OCI-LY7 (cell line): ENCODE measurements at regions not wholly inside any gene's neighbourhood (a gene's known extent, or its start where the extent isn't known, plus 50 kb on each side); places are given as distances from the start of the nearest gene placed in this dataset.

Source experiments
- BruUV-seq: library from RNA; stranded (reverse); fragments of 400-500 nt; replicated peaks from 2 replicates; lab custom pipeline; 2021; lab: Mats Ljungman, UMichigan
- CTCF ChIA-PET: fragments of 300-600 bp; sonication (Branson Sonifier 250); formaldehyde crosslinking; loops from one replicate; lab custom pipeline; 2022; ENCODE audit warnings: antibody characterized with exemption; ENCODE audit not compliant: unreplicated experiment; lab: Charles Lee
- POLR2A ChIA-PET: fragments of 300-600 bp; sonication (Branson Sonifier 250); formaldehyde crosslinking; loops from one replicate; lab custom pipeline; 2022; ENCODE audit warnings: antibody characterized with exemption; lab: Charles Lee
- DNase-seq: peaks from one replicate; pipeline ENCODE4 v3.0.0-alpha.2; 2015; ENCODE audit warnings: low spot score
- H2AFZ ChIP-seq: fragments of 200-600 bp; sonication (generic), shearing (Covaris generic); 2 replicates; pipeline ENCODE4 v1.6.1; 2014; ENCODE audit warnings: mild to moderate bottlenecking, antibody characterized with exemption, low read length, moderate library complexity
- H3K27ac ChIP-seq: fragments of 200-600 bp; sonication (generic); 2 replicates; pipeline ENCODE4 v1.5.1; 2014; ENCODE audit warnings: mixed run types, low read depth, mild to moderate bottlenecking, moderate library complexity, low read length, inconsistent platforms; ENCODE audit not compliant: poor library complexity, severe bottlenecking
- H3K36me3 ChIP-seq: fragments of 200-600 bp; sonication (generic); 2 replicates; pipeline ENCODE4 v1.6.1; 2014; ENCODE audit warnings: mild to moderate bottlenecking, antibody characterized with exemption, low read length, moderate library complexity, mixed read lengths; ENCODE audit not compliant: insufficient read depth
- H3K4me1 ChIP-seq: fragments of 200-600 bp; sonication (generic); 2 replicates; pipeline ENCODE4 v1.5.1; 2014; ENCODE audit warnings: mild to moderate bottlenecking, low read length; ENCODE audit not compliant: insufficient read depth, poor library complexity, severe bottlenecking
- H3K4me2 ChIP-seq: fragments of 200-600 bp; sonication (generic); 2 replicates; pipeline ENCODE4 v1.6.1; 2014; ENCODE audit warnings: mild to moderate bottlenecking, low read length
- H3K4me3 ChIP-seq: fragments of 200-600 bp; sonication (generic); 2 replicates; pipeline ENCODE4 v1.5.1; 2014; ENCODE audit warnings: mild to moderate bottlenecking, low read depth, low read length; ENCODE audit not compliant: poor library complexity, severe bottlenecking
- H3K79me2 ChIP-seq: fragments of 200-600 bp; sonication (generic); 2 replicates; pipeline ENCODE4 v1.6.1; 2016; ENCODE audit warnings: low read depth, mild to moderate bottlenecking, low read length, moderate library complexity, mixed read lengths; ENCODE audit not compliant: insufficient read depth
- H3K9me2 ChIP-seq: fragments of 200-600 bp; sonication (generic); 2 replicates; pipeline ENCODE4 v1.6.1; 2016; ENCODE audit warnings: mild to moderate bottlenecking, low read length, mixed read lengths; ENCODE audit not compliant: insufficient read depth
- H3K9me3 ChIP-seq: fragments of 200-600 bp; sonication (generic); 2 replicates; pipeline ENCODE4 v1.6.1; 2014; ENCODE audit warnings: mild to moderate bottlenecking, mixed run types, low read length, mixed read lengths
- H4K20me1 ChIP-seq: fragments of 200-600 bp; sonication (generic); 2 replicates; pipeline ENCODE4 v1.6.1; 2014; ENCODE audit warnings: mild to moderate bottlenecking, antibody characterized with exemption, low read length, moderate library complexity, mixed read lengths; ENCODE audit not compliant: insufficient read depth
- EZH2phosphoT487 ChIP-seq: fragments of 200-600 bp; sonication (generic); IDR thresholded peaks from 2 replicates; pipeline ENCODE4 v1.6.1; 2018; ENCODE audit warnings: low read depth, borderline replicate concordance, mild to moderate bottlenecking, mixed run types, antibody characterized with exemption, low read length, moderate library complexity, mixed read lengths
- intact Hi-C: fragments of 100-400 bp; cut with micrococcal nuclease; formaldehyde crosslinking; loops from one replicate; pipeline ENCODE4 v1.10.0; 2022; ENCODE audit not compliant: unreplicated experiment
- TF ChIP-seq, protein P1 (sequence below): fragments of 200-600 bp; sonication (generic); conservative IDR thresholded peaks from 2 replicates; pipeline ENCODE4 v1.5.1; 2014; ENCODE audit warnings: mild to moderate bottlenecking, antibody characterized with exemption, low read length, moderate library complexity, mixed read lengths

DNA sequence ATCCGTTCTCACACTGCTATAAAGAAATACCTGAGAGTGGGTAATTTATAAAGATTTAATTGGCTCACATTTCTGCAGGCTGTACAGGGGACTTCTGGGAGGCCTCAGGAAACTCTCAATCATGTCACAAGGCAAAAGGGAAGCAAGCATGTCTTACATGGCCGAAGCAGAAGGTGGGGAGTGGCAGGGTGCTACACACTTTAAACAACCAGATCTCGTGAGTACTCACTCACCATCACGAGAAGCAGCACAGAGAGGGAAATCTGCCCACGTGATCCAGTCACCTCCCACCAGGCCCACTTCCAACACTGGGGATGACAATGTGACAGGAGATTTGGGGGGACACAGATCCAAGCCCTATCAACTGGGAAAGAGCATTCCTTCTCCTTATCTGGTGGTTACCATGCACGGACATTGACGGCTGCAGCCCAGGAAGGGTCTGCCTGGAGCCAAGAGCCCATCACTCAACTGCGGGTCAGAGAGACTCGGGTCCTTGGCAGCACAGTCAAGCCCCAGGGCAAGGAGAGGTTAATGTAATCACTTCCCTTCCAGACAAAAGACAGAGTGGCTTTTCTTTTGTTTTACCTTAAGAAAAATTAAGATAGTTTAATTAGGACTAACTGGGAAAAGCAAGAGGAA is 112.3 kb upstream of the CST7 start:
- no peak overlapping the region for H3K4me3 ChIP-seq
- ChIA-PET CTCF (no interaction called here), POLR2A (no interaction called here)
- no peak overlapping the region for H3K4me2 ChIP-seq
- H3K9me3 ChIP-seq = no peaks in the 10 kb centered on the region
- TF ChIP-seq EZH2phosphoT487 = no peak
- TF ChIP-seq, protein P1, sequence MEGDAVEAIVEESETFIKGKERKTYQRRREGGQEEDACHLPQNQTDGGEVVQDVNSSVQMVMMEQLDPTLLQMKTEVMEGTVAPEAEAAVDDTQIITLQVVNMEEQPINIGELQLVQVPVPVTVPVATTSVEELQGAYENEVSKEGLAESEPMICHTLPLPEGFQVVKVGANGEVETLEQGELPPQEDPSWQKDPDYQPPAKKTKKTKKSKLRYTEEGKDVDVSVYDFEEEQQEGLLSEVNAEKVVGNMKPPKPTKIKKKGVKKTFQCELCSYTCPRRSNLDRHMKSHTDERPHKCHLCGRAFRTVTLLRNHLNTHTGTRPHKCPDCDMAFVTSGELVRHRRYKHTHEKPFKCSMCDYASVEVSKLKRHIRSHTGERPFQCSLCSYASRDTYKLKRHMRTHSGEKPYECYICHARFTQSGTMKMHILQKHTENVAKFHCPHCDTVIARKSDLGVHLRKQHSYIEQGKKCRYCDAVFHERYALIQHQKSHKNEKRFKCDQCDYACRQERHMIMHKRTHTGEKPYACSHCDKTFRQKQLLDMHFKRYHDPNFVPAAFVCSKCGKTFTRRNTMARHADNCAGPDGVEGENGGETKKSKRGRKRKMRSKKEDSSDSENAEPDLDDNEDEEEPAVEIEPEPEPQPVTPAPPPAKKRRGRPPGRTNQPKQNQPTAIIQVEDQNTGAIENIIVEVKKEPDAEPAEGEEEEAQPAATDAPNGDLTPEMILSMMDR = no peak
- BruUV-seq = no TSS peak
- H3K9me2 ChIP-seq = no peaks in the 10 kb centered on the region
- H2AFZ ChIP-seq = no peak overlapping the region
- no peaks in the 10 kb centered on the region for H3K4me1 ChIP-seq
- H3K79me2 ChIP-seq = no peaks in the 10 kb centered on the region
- no peak for DNase-seq
- intact Hi-C loops = no loop called here
- no peaks in the 10 kb centered on the region for H4K20me1 ChIP-seq
- H3K36me3 ChIP-seq = no peaks in the 10 kb centered on the region
- H3K27ac ChIP-seq = no peak overlapping the region

DNA sequence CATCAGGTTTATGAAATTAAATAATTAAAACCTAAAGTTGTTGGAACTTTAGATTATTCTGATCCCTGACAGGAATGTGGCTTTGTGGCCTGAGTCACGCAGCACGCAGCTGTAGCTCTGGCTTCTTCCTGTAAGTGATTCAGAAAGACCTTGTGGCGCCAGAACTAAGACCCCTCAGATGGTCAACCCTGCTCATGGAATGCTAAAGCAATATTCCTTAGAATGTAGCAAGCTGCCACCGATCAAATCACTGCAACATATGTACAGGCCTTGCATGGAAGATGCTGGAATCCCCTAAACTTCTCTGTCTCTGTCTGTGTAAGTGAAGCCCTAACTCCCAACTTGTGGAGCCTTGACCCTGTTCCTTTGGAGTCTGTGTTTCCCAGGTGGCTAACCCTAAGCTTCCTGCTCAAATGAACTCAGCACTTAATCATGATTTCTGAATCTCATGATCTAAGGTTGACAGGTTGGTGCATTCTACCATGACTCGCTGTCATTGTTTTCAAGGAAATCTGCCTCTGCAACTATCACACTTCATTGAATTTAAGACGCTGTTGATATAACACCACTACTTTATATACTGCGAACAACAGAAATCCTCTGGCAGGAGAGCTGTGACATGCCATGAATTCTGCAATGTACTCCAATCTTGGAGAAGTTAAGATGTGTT is 111.2 kb upstream of the CST7 start:
- Histone ChIP-seq H3K27ac (no peak overlapping the region), H3K36me3 (no peaks in the 10 kb centered on the region), H3K9me3 (no peaks in the 10 kb centered on the region), H3K4me3 (no peak overlapping the region), H3K4me2 (no peak overlapping the region), H3K9me2 (no peaks in the 10 kb centered on the region), H2AFZ (no peak overlapping the region), H3K79me2 (no peaks in the 10 kb centered on the region), H3K4me1 (peaks cover 10% of the 10 kb centered on the region), H4K20me1 (no peaks in the 10 kb centered on the region)
- DNase-seq = no peak
- ChIA-PET CTCF (no interaction called here), POLR2A (no interaction called here)
- intact Hi-C loops = no loop called here
- no TSS peak for BruUV-seq
- TF ChIP-seq EZH2phosphoT487 = no peak
- TF ChIP-seq, protein P1 = no peak
